Bronchial epithelial cell (primary cell): ENCODE measurements at regions not wholly inside any gene's neighbourhood (a gene's known extent, or its start where the extent isn't known, plus 50 kb on each side); places are given as distances from the start of the nearest gene placed in this dataset.

Experiments used
- DNase-seq: peaks from one replicate; pipeline ENCODE4 v3.0.0-alpha.2; 2010; ENCODE audit warnings: low read depth
- FAIRE-seq: peaks from 2 replicates; lab custom pipeline; 2011; peaks lifted over from hg19 to GRCh38; lab: Jason Lieb, UNC
- H3K27me3 ChIP-seq: 2 replicates; pipeline ENCODE4 v1.5.1; 2011; ENCODE audit warnings: low read length; ENCODE audit not compliant: control insufficient read depth, insufficient read depth
- H3K36me3 ChIP-seq: 2 replicates; pipeline ENCODE4 v1.5.1; 2011; ENCODE audit warnings: low read length; ENCODE audit not compliant: control insufficient read depth, insufficient read depth
- H3K4me3 ChIP-seq: 2 replicates; pipeline ENCODE4 v1.5.1; 2011; ENCODE audit warnings: mild to moderate bottlenecking, low read depth, low read length, control low read depth
- TF ChIP-seq, protein P1 (sequence below): IDR thresholded peaks from 2 replicates; pipeline ENCODE4 v1.5.1; 2011; ENCODE audit warnings: mild to moderate bottlenecking, moderate library complexity, low read length, control low read depth, inconsistent platforms; ENCODE audit not compliant: insufficient read depth, severe bottlenecking

DNA sequence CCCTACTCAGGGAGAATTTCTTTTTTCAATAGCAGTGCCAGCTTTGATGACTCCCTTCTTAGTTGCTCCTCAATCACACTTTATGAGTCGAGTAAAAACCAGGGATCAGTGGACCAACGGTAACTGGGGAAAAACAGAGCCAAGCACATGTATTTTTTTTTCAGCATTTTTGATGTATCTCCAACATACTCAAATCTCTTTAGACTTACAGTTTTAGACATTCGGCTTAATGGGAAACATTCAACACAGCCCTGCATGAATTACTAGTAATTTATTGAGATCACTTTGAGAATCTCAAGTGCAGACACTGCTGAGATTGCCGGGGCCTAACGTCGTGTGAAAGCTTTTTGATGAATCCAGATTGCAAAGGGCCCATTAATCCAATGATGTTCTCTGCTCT lies 306.7 kb downstream of the NUAK1 start:
- DNase-seq (no peak), FAIRE-seq (no peak)
- TF ChIP-seq, protein P1, sequence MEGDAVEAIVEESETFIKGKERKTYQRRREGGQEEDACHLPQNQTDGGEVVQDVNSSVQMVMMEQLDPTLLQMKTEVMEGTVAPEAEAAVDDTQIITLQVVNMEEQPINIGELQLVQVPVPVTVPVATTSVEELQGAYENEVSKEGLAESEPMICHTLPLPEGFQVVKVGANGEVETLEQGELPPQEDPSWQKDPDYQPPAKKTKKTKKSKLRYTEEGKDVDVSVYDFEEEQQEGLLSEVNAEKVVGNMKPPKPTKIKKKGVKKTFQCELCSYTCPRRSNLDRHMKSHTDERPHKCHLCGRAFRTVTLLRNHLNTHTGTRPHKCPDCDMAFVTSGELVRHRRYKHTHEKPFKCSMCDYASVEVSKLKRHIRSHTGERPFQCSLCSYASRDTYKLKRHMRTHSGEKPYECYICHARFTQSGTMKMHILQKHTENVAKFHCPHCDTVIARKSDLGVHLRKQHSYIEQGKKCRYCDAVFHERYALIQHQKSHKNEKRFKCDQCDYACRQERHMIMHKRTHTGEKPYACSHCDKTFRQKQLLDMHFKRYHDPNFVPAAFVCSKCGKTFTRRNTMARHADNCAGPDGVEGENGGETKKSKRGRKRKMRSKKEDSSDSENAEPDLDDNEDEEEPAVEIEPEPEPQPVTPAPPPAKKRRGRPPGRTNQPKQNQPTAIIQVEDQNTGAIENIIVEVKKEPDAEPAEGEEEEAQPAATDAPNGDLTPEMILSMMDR = no peak
- Histone ChIP-seq H3K4me3 (no peak overlapping the region), H3K27me3 (no peaks in the 10 kb centered on the region), H3K36me3 (no peaks in the 10 kb centered on the region)

DNA sequence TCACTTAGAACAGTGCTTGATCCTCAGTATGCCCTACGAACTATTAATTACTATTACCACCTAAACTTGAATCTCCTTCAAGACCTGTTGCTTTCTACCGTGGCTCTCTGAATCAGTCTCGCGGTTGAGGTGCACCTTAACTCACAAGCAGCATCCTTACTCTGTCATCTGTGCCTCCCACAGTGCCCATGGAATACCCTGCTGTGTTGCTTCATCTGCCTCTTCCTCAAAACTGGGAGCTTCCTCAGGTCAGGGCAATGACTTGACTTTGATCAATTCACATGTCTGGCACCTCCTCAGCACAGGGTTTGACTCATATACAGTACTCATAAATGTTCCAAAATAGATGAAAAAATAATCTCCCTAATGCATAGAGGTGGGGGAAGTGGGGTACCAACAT lies 305.9 kb downstream of the NUAK1 start:
- Histone ChIP-seq H3K36me3 (no peaks in the 10 kb centered on the region), H3K27me3 (no peaks in the 10 kb centered on the region), H3K4me3 (no peak overlapping the region)
- no peak for DNase-seq
- no peak for FAIRE-seq
- TF ChIP-seq, protein P1 = no peak

DNA sequence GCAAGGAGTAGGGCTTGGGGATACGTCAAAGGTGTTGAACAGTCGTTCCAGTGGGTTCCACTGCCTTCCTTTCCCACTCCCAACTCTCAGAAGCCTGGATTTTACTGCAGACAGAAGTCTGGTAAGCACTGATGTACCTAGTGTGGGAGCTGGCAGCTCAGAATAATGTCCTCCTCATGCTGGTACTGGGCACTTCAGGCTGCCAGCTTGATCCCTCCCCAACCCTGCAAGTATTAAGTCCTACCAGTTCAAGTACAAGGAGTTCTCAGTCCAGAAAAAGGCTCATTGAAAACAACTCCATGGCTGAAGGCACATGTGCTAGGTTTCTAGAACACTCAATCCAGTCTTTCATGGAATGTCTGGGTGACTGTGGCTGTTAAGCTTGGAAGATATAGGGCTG lies 304.3 kb downstream of the NUAK1 start:
- Histone ChIP-seq H3K4me3 (no peak overlapping the region), H3K36me3 (no peaks in the 10 kb centered on the region), H3K27me3 (no peaks in the 10 kb centered on the region)
- TF ChIP-seq, protein P1 = no peak
- no peak for DNase-seq
- peak; percentile 64 for FAIRE-seq

DNA sequence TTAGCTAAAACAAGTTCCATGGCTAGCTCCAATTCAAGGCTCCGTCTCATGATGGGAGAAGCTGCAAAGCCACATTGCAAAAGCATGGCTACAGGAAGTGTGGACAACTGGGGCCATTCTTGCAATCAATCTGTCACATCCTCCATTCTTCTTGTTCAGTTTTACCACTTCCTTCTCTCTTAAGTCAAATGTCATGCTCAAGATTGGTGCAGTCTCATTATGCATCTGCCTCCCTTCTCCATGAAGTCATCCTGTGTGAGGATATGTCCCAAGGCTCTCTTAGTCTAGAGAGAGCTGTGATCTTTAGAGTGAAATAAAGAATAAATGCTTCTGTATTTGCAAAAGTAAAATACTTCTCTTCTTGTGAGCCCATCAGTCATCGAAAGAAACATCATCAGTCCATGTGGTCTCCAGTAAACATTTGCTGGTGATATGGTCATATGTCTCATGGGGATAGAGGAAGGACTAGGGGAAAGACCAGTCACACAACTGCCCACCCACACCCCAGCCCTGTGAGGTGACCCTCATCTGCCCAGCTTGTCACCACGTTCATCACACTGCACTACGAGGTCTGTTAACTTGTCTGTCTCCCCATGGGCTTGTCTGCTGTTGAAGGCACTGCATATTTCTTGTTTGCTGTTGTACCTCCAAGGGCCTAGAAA lies 303.0 kb downstream of the NUAK1 start:
- Histone ChIP-seq H3K4me3 (no peak overlapping the region), H3K27me3 (no peaks in the 10 kb centered on the region), H3K36me3 (no peaks in the 10 kb centered on the region)
- FAIRE-seq (no peak), DNase-seq (no peak)
- TF ChIP-seq, protein P1 = no peak

GRCh38 chr12:105836242-105836622 lies 302.5 kb downstream of the NUAK1 start:
- DNase-seq (no peak), FAIRE-seq (no peak)
- H3K36me3 ChIP-seq = no peaks in the 10 kb centered on the region
- no peak overlapping the region for H3K4me3 ChIP-seq
- H3K27me3 ChIP-seq = no peaks in the 10 kb centered on the region
- TF ChIP-seq, protein P1 = no peak

DNA sequence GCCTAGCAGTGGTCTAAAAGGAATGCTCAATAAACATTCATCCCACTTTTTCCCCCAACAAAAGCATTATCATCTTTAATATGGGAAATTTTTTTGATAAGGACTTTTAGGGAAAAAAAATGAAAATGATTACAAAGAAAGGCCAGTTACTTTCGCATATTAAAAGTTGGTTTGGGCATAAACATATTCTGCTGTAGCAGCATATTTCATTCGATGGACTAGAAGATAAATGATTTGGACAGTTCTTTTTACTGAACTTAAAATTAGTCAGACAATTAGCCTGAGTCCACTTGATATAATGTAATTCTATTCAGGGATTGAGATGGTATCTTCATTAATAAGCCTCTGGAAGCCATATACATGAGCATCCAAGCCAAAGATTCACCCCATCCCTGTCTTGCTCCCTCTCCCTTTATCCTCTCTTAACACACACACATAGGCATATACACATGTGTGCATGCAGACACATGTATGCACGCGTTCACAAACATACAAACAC lies 299.1 kb downstream of the NUAK1 start:
- Histone ChIP-seq H3K27me3 (no peaks in the 10 kb centered on the region), H3K36me3 (no peaks in the 10 kb centered on the region), H3K4me3 (no peak overlapping the region)
- TF ChIP-seq, protein P1 = no peak
- no peak for DNase-seq
- no peak for FAIRE-seq
